ENCODE measurements at regions not wholly inside any gene's neighbourhood (a gene's known extent, or its start where the extent isn't known, plus 50 kb on each side); places are given as distances from the start of the nearest gene placed in this dataset.

GRCh38 chr10:131849591-131850382 lies 51.0 kb upstream of the PPP2R2D start:
- no peaks in the 10 kb centered on the region for H3K9me2 ChIP-seq (replicated peaks; ENCODE audit: control insufficient read depth, low read length)
- no peak for TF ChIP-seq CTCF (IDR thresholded peaks at IDR 0.05; ENCODE audit: low read depth, low read length, poor library complexity, severe bottlenecking)
- TF ChIP-seq EZH2phosphoT487 (IDR thresholded peaks at IDR 0.05; ENCODE audit: borderline replicate concordance, low read length) = no peak
- no peaks in the 10 kb centered on the region for H4K20me1 ChIP-seq (ENCODE audit: control insufficient read depth, insufficient read depth, low read depth, low read length)
- H3K4me3 ChIP-seq (ENCODE audit: low read length) = no peak overlapping the region
- H3K4me2 ChIP-seq (ENCODE audit: low read length) = no peak overlapping the region
- no peaks in the 10 kb centered on the region for H3K36me3 ChIP-seq (ENCODE audit: control insufficient read depth, low read length)
- H3K4me1 ChIP-seq (ENCODE audit: control insufficient read depth, low read length) = no peaks in the 10 kb centered on the region
- H3F3A ChIP-seq (ENCODE audit: control insufficient read depth, insufficient read depth) = no peaks in the 10 kb centered on the region
- no peaks in the 10 kb centered on the region for H3K9me3 ChIP-seq (ENCODE audit: control insufficient read depth, insufficient read depth, low read length)
- H3K27ac ChIP-seq (ENCODE audit: low read depth, low read length) = no peak overlapping the region
- H3K27me3 ChIP-seq (ENCODE audit: control insufficient read depth, low read length) = no peaks in the 10 kb centered on the region
- no peaks in the 10 kb centered on the region for H3K79me2 ChIP-seq (ENCODE audit: control insufficient read depth, low read length)

- H4K20me1 ChIP-seq (ENCODE audit: control insufficient read depth, insufficient read depth, low read depth, low read length) = no peaks in the 10 kb centered on the region
- no peaks in the 10 kb centered on the region for H3K4me1 ChIP-seq (ENCODE audit: control insufficient read depth, low read length)
- no peaks in the 10 kb centered on the region for H3F3A ChIP-seq (ENCODE audit: control insufficient read depth, insufficient read depth)
- H3K27me3 ChIP-seq (ENCODE audit: control insufficient read depth, low read length) = no peaks in the 10 kb centered on the region
- H3K36me3 ChIP-seq (ENCODE audit: control insufficient read depth, low read length) = no peaks in the 10 kb centered on the region
- H3K79me2 ChIP-seq (ENCODE audit: control insufficient read depth, low read length) = no peaks in the 10 kb centered on the region
- H3K9me2 ChIP-seq (replicated peaks; ENCODE audit: control insufficient read depth, low read length) = no peaks in the 10 kb centered on the region
- H3K4me3 ChIP-seq (ENCODE audit: low read length) = no peak overlapping the region
- no peaks in the 10 kb centered on the region for H3K9me3 ChIP-seq (ENCODE audit: control insufficient read depth, insufficient read depth, low read length)
- H3K27ac ChIP-seq (ENCODE audit: low read depth, low read length) = no peak overlapping the region
- no peak overlapping the region for H3K4me2 ChIP-seq (ENCODE audit: low read length)
- TF ChIP-seq EZH2phosphoT487 (IDR thresholded peaks at IDR 0.05; ENCODE audit: borderline replicate concordance, low read length) (no peak), CTCF (IDR thresholded peaks at IDR 0.05; ENCODE audit: low read depth, low read length, poor library complexity, severe bottlenecking) (no peak)
These were observed 50.4 kb upstream of the PPP2R2D start for GRCh38 chr10:131850383-131850870.

Data from DOHH2 (cell line).